RWPE1 (cell line): ENCODE measurements at regions not wholly inside any gene's neighbourhood (a gene's known extent, or its start where the extent isn't known, plus 50 kb on each side); places are given as distances from the start of the nearest gene placed in this dataset.

Experiments
- CTCF ChIA-PET: fragments of 350-600 bp; sonication (Branson Sonifier 250); formaldehyde crosslinking; extraction: SDS; loops from one replicate; lab custom pipeline; 2021; lab: Yijun Ruan, JAX
- POLR2A ChIA-PET: fragments of 400-600 bp; formaldehyde crosslinking; extraction: SDS; loops from one replicate; lab custom pipeline; 2020; ENCODE audit warnings: antibody characterized with exemption; ENCODE audit not compliant: low non-redundant PET; lab: Yijun Ruan, JAX
- DNase-seq: peaks from one replicate; pipeline ENCODE4 v3.0.0; 2012; ENCODE audit warnings: low spot score
- H3K27ac ChIP-seq: fragments of 450-650 bp; 2 replicates; pipeline ENCODE4 v1.5.1; 2017
- TF ChIP-seq, protein P1 (sequence below): fragments of 450-650 bp; conservative IDR thresholded peaks from 2 replicates; pipeline ENCODE4 v1.5.1; 2017; ENCODE audit warnings: low read depth, mild to moderate bottlenecking

DNA sequence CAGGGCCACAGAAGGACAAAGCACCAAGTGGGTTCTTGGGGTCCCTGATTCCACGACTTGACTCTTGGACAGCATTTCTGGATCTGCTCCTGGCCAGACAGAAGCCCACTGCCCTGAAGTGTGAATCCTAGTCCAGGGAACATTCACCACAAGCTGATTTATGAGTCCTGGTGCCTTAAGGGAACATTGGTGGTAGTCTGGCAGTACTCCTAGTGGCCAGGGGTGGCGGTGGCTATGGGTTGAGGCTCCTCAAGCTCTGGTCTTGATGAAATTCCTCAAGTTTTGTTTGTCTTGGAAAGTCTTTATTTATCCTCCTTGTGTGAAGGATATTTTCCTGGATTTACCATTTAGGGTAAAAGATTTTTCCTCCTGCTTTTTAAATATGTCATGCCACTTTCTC is 307.5 kb downstream of the PYDC2 start:
- DNase-seq = no peak
- no peak overlapping the region for H3K27ac ChIP-seq
- TF ChIP-seq, protein P1, sequence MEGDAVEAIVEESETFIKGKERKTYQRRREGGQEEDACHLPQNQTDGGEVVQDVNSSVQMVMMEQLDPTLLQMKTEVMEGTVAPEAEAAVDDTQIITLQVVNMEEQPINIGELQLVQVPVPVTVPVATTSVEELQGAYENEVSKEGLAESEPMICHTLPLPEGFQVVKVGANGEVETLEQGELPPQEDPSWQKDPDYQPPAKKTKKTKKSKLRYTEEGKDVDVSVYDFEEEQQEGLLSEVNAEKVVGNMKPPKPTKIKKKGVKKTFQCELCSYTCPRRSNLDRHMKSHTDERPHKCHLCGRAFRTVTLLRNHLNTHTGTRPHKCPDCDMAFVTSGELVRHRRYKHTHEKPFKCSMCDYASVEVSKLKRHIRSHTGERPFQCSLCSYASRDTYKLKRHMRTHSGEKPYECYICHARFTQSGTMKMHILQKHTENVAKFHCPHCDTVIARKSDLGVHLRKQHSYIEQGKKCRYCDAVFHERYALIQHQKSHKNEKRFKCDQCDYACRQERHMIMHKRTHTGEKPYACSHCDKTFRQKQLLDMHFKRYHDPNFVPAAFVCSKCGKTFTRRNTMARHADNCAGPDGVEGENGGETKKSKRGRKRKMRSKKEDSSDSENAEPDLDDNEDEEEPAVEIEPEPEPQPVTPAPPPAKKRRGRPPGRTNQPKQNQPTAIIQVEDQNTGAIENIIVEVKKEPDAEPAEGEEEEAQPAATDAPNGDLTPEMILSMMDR = no peak
- POLR2A ChIA-PET = no interaction called here
- CTCF ChIA-PET = interaction anchor here (0.7 kb wide), 1 partner anchor 93 kb away, joined by 3 read pairs; no protein-coding TSS in a partner anchor

DNA sequence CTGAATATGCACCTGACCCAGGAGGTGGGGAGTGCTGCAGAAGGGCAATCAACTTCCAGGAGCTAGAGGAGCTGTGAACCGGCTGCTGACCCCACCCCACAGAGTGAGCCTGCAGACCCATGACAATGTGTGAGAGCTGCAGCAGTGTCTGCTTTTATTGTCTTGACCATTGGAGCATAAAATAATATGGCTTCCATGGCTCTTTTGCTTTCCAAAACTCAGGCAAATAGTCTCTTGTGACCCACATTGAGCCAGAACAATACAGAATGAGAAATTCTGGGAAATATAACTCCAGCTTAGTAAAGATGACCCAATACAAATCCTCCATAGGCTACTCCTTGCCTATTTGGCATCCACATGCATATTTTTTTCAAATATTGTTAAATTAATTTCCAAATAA is 309.6 kb downstream of the PYDC2 start:
- DNase-seq = no peak
- POLR2A ChIA-PET = no interaction called here
- TF ChIP-seq, protein P1 = no peak
- no peak overlapping the region for H3K27ac ChIP-seq
- CTCF ChIA-PET = no interaction called here

DNA sequence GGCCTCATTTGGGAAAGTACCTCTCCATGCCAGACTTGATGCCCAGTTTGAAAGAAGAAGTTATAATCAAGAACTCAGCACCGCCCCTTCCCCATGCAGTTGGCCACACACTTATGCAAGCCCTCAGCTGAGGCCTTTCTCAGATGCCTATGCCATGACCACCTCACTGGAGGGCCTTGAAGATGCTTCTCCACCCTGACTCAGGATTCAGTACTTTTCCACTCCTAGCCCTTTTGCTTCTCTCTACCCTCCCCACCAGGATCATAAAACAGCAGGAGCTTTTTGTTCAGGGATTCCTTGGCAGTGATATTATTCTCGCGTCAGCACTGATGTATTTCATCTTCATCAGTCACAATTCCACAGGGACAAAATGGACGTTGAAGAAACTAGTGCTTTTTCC is 313.5 kb downstream of the PYDC2 start:
- TF ChIP-seq, protein P1 = no peak
- ChIA-PET CTCF (interaction anchor here (0.7 kb wide), 1 partner anchor 1496 kb away, joined by 3 read pairs; no protein-coding TSS in a partner anchor), POLR2A (no interaction called here)
- DNase-seq = peak; percentile 13
- H3K27ac ChIP-seq = peak overlapping the region; percentile 58; the same call in 1 of the 2 replicates

DNA sequence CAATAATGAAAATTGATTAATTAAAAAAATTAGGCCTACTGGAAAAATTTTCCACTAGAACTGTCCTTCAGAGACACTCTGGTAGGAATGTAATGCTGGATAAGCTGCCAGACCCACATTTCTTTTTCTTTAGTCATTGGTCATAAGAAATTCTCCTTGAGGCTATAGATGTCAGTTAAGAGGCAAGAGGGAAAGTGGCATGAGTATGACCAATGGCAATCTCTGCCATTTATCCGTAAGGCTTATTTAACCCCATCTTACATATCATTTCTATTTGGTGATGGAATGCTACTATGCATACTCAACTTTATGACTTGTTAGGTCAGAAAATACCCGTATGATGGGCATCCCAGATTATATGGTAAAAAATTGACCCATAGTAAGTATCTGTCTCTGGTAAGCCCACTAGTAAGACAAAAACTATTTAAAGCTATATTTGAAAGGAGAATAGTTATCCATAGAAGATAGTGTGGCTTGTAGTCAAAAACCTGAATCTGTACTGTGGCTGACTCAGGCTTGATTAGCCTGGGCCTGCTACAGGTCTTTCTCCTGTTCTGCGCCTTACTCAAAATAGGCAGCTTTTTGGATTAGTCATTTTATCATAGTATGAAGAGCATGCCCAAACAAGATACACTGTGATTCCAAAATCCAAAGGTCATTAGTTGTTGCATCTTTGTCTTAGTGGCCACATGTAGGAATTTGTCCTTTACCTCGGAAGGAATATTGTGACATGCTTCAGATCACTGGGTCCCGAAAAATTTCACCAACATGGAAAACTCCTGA is 314.7 kb downstream of the PYDC2 start:
- peak; percentile 68 for DNase-seq
- TF ChIP-seq, protein P1 = no peak
- H3K27ac ChIP-seq = no peak overlapping the region
- ChIA-PET POLR2A (no interaction called here), CTCF (interaction anchor here (0.5 kb wide), 1 partner anchor 20 kb away, joined by 3 read pairs; no protein-coding TSS in a partner anchor)

DNA sequence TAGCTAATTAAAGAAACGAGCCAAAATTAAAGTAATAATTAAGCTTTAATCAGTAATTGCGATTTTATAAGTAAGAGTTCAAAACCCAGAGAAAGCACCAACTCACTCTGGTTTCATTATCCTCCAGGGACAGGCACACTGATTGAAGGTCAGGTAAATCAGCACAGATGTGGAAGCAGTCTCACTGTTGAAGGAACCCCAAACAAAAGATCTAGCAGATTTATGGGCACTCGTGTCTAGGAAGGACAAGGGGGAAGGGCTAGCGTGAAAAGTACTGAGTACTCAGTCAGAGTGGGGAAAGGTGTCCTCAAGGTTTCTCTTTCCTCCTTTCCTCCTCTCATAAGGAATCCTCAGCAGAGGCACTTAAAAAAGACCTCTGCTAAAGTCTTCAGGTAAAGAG is 320.1 kb downstream of the PYDC2 start:
- ChIA-PET POLR2A (no interaction called here), CTCF (no interaction called here)
- no peak overlapping the region for H3K27ac ChIP-seq
- TF ChIP-seq, protein P1 = no peak
- DNase-seq = no peak

DNA sequence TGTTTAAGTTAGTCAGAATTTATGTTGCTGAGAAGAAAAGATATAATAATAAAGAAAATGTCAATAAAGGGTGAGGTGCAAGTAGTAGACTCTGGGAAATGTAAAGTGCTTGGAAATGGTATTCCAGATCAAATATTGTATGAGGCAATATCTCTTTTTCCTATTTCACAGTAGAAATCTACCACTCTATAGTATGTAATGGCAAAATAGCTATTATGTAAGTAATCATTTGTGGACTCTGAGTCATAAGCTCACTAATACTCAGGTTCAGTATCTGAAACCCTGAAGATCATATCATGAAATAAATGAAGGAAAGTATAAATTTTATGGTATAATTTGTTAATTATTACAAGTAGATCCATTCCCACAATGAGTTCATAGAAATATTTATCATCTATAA is 322.1 kb downstream of the PYDC2 start:
- DNase-seq = peak; percentile 6
- TF ChIP-seq, protein P1 = no peak
- H3K27ac ChIP-seq = no peak overlapping the region
- ChIA-PET CTCF (no interaction called here), POLR2A (no interaction called here)
